OCI-LY1 (cell line): ENCODE measurements at regions not wholly inside any gene's neighbourhood (a gene's known extent, or its start where the extent isn't known, plus 50 kb on each side); places are given as distances from the start of the nearest gene placed in this dataset.

Experiments
- H2AFZ ChIP-seq: fragments of 200-600 bp; sonication (generic), shearing (Covaris generic); 2 replicates; pipeline ENCODE4 v1.6.0; 2014; ENCODE audit warnings: antibody characterized with exemption, mild to moderate bottlenecking, low read length
- H3F3A ChIP-seq: fragments of 200-600 bp; sonication (generic), shearing (Covaris generic); 2 replicates; pipeline ENCODE4 v1.6.0; 2014; ENCODE audit warnings: mild to moderate bottlenecking, antibody characterized with exemption, low read length, moderate library complexity; ENCODE audit not compliant: insufficient read depth
- H3K27ac ChIP-seq: fragments of 200-600 bp; sonication (generic); 2 replicates; pipeline ENCODE4 v1.5.1; 2014; ENCODE audit warnings: low read length, mixed run types, mild to moderate bottlenecking, low read depth; ENCODE audit not compliant: poor library complexity, severe bottlenecking
- H3K27me3 ChIP-seq: fragments of 200-600 bp; sonication (generic); 2 replicates; pipeline ENCODE4 v1.6.0; 2014; ENCODE audit warnings: antibody characterized with exemption, mild to moderate bottlenecking, low read length, moderate library complexity; ENCODE audit not compliant: insufficient read depth
- H3K36me3 ChIP-seq: fragments of 200-600 bp; sonication (generic); 2 replicates; pipeline ENCODE4 v1.6.1; 2014; ENCODE audit warnings: mild to moderate bottlenecking, antibody characterized with exemption, low read length, moderate library complexity, mixed read lengths; ENCODE audit not compliant: insufficient read depth
- H3K4me1 ChIP-seq: fragments of 200-600 bp; sonication (generic); 2 replicates; pipeline ENCODE4 v1.5.1; 2014; ENCODE audit warnings: mild to moderate bottlenecking, low read length, moderate library complexity; ENCODE audit not compliant: insufficient read depth, severe bottlenecking
- H3K4me2 ChIP-seq: fragments of 200-600 bp; sonication (generic), shearing (Covaris generic); 2 replicates; pipeline ENCODE4 v1.6.1; 2014; ENCODE audit warnings: low read length
- H3K4me3 ChIP-seq: fragments of 200-600 bp; sonication (generic); 2 replicates; pipeline ENCODE4 v1.5.1; 2014; ENCODE audit warnings: low read length, low read depth, mild to moderate bottlenecking, mixed read lengths; ENCODE audit not compliant: poor library complexity, severe bottlenecking
- H3K79me2 ChIP-seq: fragments of 200-600 bp; shearing (Covaris generic); 2 replicates; pipeline ENCODE4 v1.6.1; 2016; ENCODE audit warnings: mixed run types, low read length, mixed read lengths; ENCODE audit not compliant: insufficient read depth
- H3K9ac ChIP-seq: fragments of 200-600 bp; sonication (generic), shearing (Covaris generic); 2 replicates; pipeline ENCODE4 v1.6.1; 2014; ENCODE audit warnings: mild to moderate bottlenecking, low read length, mixed read lengths
- H3K9me2 ChIP-seq: fragments of 200-600 bp; sonication (generic), shearing (Covaris generic); 2 replicates; pipeline ENCODE4 v1.6.1; 2014; ENCODE audit warnings: low read depth, mild to moderate bottlenecking, low read length, mixed read lengths
- H3K9me3 ChIP-seq: fragments of 200-600 bp; shearing (Covaris generic); 2 replicates; pipeline ENCODE4 v1.6.1; 2014; ENCODE audit warnings: low read length, mixed read lengths
- H4K20me1 ChIP-seq: fragments of 200-600 bp; sonication (generic), shearing (Covaris generic); 2 replicates; pipeline ENCODE4 v1.6.0; 2016; ENCODE audit warnings: mild to moderate bottlenecking, low read length; ENCODE audit not compliant: insufficient read depth
- EZH2 ChIP-seq: fragments of 200-600 bp; sonication (generic), shearing (Covaris generic); IDR thresholded peaks from 2 replicates; pipeline ENCODE4 v1.8.0; 2017; ENCODE audit warnings: borderline replicate concordance, mixed run types, mild to moderate bottlenecking, antibody characterized with exemption, low read length, moderate library complexity, mixed read lengths
- TF ChIP-seq, protein P1 (sequence below): fragments of 200-600 bp; sonication (generic), shearing (Covaris generic); IDR thresholded peaks from 2 replicates; pipeline ENCODE4 v1.5.1; 2017; ENCODE audit warnings: mild to moderate bottlenecking, antibody characterized with exemption, low read length, moderate library complexity, mixed read lengths

DNA sequence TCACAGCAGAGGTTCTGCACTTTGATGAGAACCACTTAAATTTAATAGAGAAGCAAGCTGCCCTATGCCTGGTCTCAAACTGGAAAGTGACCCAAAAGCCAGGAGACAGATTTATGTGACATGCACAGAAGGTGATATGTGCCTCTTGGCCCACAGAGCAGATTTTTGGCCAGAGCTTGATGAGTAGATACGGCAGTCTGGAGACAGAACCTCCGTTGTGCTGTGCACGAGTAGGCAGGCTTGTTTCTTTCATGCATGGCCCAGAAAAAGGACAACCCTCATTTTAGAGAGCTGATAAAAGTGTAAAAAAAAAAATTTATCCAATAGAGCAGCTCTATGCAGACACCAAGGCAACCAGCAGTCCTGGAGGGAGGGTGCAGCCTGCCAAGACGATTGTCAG, 423.1 kb downstream of the CNTN6 start:
- no peak overlapping the region for H3K27ac ChIP-seq
- no peaks in the 10 kb centered on the region for H3K9me3 ChIP-seq
- no peaks in the 10 kb centered on the region for H3K9me2 ChIP-seq
- no peak overlapping the region for H3K4me3 ChIP-seq
- no peaks in the 10 kb centered on the region for H3F3A ChIP-seq
- no peaks in the 10 kb centered on the region for H3K27me3 ChIP-seq
- no peak overlapping the region for H3K4me2 ChIP-seq
- TF ChIP-seq, protein P1, sequence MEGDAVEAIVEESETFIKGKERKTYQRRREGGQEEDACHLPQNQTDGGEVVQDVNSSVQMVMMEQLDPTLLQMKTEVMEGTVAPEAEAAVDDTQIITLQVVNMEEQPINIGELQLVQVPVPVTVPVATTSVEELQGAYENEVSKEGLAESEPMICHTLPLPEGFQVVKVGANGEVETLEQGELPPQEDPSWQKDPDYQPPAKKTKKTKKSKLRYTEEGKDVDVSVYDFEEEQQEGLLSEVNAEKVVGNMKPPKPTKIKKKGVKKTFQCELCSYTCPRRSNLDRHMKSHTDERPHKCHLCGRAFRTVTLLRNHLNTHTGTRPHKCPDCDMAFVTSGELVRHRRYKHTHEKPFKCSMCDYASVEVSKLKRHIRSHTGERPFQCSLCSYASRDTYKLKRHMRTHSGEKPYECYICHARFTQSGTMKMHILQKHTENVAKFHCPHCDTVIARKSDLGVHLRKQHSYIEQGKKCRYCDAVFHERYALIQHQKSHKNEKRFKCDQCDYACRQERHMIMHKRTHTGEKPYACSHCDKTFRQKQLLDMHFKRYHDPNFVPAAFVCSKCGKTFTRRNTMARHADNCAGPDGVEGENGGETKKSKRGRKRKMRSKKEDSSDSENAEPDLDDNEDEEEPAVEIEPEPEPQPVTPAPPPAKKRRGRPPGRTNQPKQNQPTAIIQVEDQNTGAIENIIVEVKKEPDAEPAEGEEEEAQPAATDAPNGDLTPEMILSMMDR, result no peak
- no peak for TF ChIP-seq EZH2
- H3K36me3 ChIP-seq, result no peaks in the 10 kb centered on the region
- H3K9ac ChIP-seq, result no peak overlapping the region
- H3K4me1 ChIP-seq, result no peaks in the 10 kb centered on the region
- H3K79me2 ChIP-seq, result no peaks in the 10 kb centered on the region
- no peak overlapping the region for H2AFZ ChIP-seq
- no peaks in the 10 kb centered on the region for H4K20me1 ChIP-seq

DNA sequence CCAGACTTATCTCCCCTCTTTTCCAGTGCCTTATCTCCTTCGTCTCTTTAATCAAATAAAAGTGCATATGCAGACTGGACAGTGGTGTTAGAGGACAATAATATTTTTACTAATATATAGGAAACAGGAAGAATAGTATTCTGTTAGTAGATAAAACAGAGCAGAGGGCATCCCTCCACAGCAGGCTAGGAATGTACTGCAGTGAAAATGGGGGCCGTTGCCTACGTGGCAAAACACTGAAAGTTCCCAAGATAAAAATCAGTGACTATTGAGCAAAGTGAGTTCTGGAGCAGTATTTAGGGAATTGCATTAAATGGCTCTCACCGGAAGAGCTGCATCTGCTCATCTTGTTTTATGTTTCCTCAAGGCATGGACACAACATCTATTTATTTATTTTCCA, 435.0 kb downstream of the CNTN6 start:
- H3K79me2 ChIP-seq, result no peaks in the 10 kb centered on the region
- H3K9ac ChIP-seq, result no peak overlapping the region
- TF ChIP-seq, protein P1, result no peak
- no peak for TF ChIP-seq EZH2
- H3K4me1 ChIP-seq, result no peaks in the 10 kb centered on the region
- H3K27ac ChIP-seq, result no peak overlapping the region
- no peaks in the 10 kb centered on the region for H3K9me3 ChIP-seq
- H3K27me3 ChIP-seq, result no peaks in the 10 kb centered on the region
- no peak overlapping the region for H2AFZ ChIP-seq
- no peaks in the 10 kb centered on the region for H4K20me1 ChIP-seq
- H3K36me3 ChIP-seq, result no peaks in the 10 kb centered on the region
- no peak overlapping the region for H3K4me3 ChIP-seq
- H3K4me2 ChIP-seq, result no peak overlapping the region
- no peaks in the 10 kb centered on the region for H3K9me2 ChIP-seq
- no peaks in the 10 kb centered on the region for H3F3A ChIP-seq

DNA sequence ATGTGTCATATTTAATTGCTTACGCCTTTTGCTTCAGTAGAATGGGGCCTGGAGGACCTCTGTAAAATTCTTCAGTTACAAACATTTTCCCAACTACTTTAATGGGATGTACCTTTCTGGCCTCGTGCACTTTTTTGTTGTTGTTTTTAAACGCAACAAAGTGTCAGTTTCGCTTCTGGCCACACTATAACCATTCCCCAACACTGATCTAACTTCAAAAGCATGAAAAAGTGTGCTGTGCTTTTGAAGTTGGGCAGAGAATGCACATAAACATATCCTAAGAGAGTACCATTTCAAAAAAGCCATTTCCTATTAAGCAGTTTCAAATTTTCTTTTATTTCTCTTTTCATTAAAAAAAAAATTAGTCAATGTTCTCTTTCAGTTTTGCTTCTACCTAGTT, 435.8 kb downstream of the CNTN6 start:
- H3K4me3 ChIP-seq, result no peak overlapping the region
- H3K9me2 ChIP-seq, result no peaks in the 10 kb centered on the region
- no peak overlapping the region for H3K9ac ChIP-seq
- no peak overlapping the region for H2AFZ ChIP-seq
- no peaks in the 10 kb centered on the region for H3K4me1 ChIP-seq
- H3K27me3 ChIP-seq, result no peaks in the 10 kb centered on the region
- H3F3A ChIP-seq, result no peaks in the 10 kb centered on the region
- no peaks in the 10 kb centered on the region for H3K36me3 ChIP-seq
- H3K79me2 ChIP-seq, result no peaks in the 10 kb centered on the region
- no peaks in the 10 kb centered on the region for H3K9me3 ChIP-seq
- no peaks in the 10 kb centered on the region for H4K20me1 ChIP-seq
- no peak overlapping the region for H3K4me2 ChIP-seq
- H3K27ac ChIP-seq, result no peak overlapping the region
- TF ChIP-seq EZH2, result no peak
- TF ChIP-seq, protein P1, result no peak
